Subcutaneous abdominal adipose tissue (tissue), 5 donors: ENCODE measurements at regions not wholly inside any gene's neighbourhood (a gene's known extent, or its start where the extent isn't known, plus 50 kb on each side); places are given as distances from the start of the nearest gene placed in this dataset.

Experiments
- H3K27ac ChIP-seq: one replicate; pipeline ENCODE4 v1.7.0; 2013; ENCODE audit warnings: low read depth, mild to moderate bottlenecking, inconsistent platforms, low read length, moderate library complexity
- H3K27me3 ChIP-seq, 5 donors: one replicate each; pipeline ENCODE4 v1.7.0; 2013; ENCODE audit warnings: low read length in 5 of 5, inconsistent platforms in 1 of 5; ENCODE audit not compliant: control insufficient read depth in 5 of 5, insufficient read depth in 4 of 5
- H3K36me3 ChIP-seq, 5 donors: one replicate each; pipeline ENCODE4 v1.7.0; 2013; ENCODE audit warnings: low read length in 5 of 5; ENCODE audit not compliant: control insufficient read depth in 5 of 5, insufficient read depth in 5 of 5
- H3K4me1 ChIP-seq, 5 donors: one replicate each; pipeline ENCODE4 v1.7.0; 2013; ENCODE audit warnings: low read length in 5 of 5, mild to moderate bottlenecking in 3 of 5, moderate library complexity in 1 of 5; ENCODE audit not compliant: control insufficient read depth in 5 of 5, insufficient read depth in 5 of 5
- H3K4me3 ChIP-seq, 5 donors: one replicate each; pipeline ENCODE4 v1.7.0; 2013; ENCODE audit warnings: low read length in 5 of 5, low read depth in 1 of 5
- H3K9ac ChIP-seq, 5 donors: one replicate each; pipeline ENCODE4 v1.7.0; 2013; ENCODE audit warnings: low read length in 5 of 5, mild to moderate bottlenecking in 4 of 5, moderate library complexity in 3 of 5
- H3K9me3 ChIP-seq, 5 donors: one replicate each; pipeline ENCODE4 v1.7.0; 2013; ENCODE audit warnings: low read length in 5 of 5; ENCODE audit not compliant: control insufficient read depth in 5 of 5
- donor health status: healthy.
- donor health status: healthy.
- donor health status: healthy.
- donor health status: healthy.
- donor health status: healthy.

DNA sequence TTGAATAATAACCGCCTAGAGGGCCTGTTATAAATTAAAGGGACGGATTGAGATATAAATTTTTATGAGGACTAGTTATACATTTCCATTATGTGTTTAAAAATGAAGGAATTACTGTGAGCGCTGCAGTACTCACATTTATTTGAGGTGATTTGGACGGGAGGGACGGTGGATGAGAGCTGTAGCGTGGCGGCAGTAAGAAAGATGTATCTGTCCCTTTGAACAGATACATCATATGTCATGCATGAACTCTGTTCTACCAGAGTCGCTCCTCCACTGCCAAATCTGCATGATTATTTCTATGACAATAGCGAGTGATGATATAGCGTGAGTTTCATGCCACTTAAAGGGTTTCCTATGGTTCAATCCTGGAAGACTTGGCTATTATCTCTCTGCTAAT, 538.8 kb downstream of the MCTP2 start:
- H3K27ac ChIP-seq: no peak overlapping the region
- H3K27me3 ChIP-seq: no peaks in the 10 kb centered on the region
- H3K36me3 ChIP-seq: no peaks in the 10 kb centered on the region
- no peak overlapping the region for H3K4me3 ChIP-seq
- H3K9ac ChIP-seq: no peak overlapping the region
- H3K4me1 ChIP-seq: no peaks in the 10 kb centered on the region
- no peaks in the 10 kb centered on the region for H3K9me3 ChIP-seq

GRCh38 chr15:94777037-94777436, 545.7 kb downstream of the MCTP2 start:
- Histone ChIP-seq H3K4me3 (no peak overlapping the region), H3K9me3 (no peaks in the 10 kb centered on the region), H3K36me3 (no peaks in the 10 kb centered on the region), H3K4me1 (no peaks in the 10 kb centered on the region), H3K9ac (no peak overlapping the region), H3K27ac (no peak overlapping the region), H3K27me3 (no peaks in the 10 kb centered on the region)

GRCh38 chr15:94778840-94779239, 547.5 kb downstream of the MCTP2 start:
- H3K27ac ChIP-seq: no peak overlapping the region
- no peak overlapping the region for H3K9ac ChIP-seq
- no peaks in the 10 kb centered on the region for H3K36me3 ChIP-seq
- no peaks in the 10 kb centered on the region for H3K9me3 ChIP-seq
- H3K4me3 ChIP-seq: no peak overlapping the region
- H3K27me3 ChIP-seq: no peaks in the 10 kb centered on the region
- H3K4me1 ChIP-seq: no peaks in the 10 kb centered on the region

- H3K27ac ChIP-seq: no peak overlapping the region
- no peaks in the 10 kb centered on the region for H3K36me3 ChIP-seq
- H3K27me3 ChIP-seq: no peaks in the 10 kb centered on the region
- no peak overlapping the region for H3K4me3 ChIP-seq
- no peaks in the 10 kb centered on the region for H3K4me1 ChIP-seq
- peaks cover 0 to 3% (median 0%) of the 10 kb centered on the region in 5 donors for H3K9me3 ChIP-seq
- H3K9ac ChIP-seq: no peak overlapping the region
Observed at GRCh38 chr15:94780166-94780565, 548.8 kb downstream of the MCTP2 start.

DNA sequence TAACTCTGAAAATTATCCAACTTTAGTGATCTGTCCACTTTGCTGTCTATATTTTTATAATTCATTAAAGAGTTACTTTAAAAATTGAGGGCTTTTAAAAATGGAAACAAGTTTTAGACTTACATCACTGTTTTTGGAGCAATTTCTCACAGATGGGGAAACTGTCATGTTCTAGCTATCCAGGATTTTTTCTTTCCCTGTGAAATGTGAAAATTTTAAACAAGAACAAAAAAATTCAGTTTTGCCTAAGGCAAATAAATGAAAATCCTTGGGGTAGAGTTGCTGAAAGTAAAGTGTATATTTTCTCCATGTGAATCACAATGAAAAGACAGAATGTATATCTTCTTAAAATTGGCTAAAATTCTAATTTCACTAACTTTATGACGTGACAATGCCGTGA, 553.7 kb downstream of the MCTP2 start:
- Histone ChIP-seq H3K9me3 (peaks cover 0 to 3% (median 0%) of the 10 kb centered on the region in 5 donors), H3K36me3 (no peaks in the 10 kb centered on the region), H3K4me3 (no peak overlapping the region), H3K9ac (no peak overlapping the region), H3K27me3 (no peaks in the 10 kb centered on the region), H3K4me1 (no peaks in the 10 kb centered on the region), H3K27ac (no peak overlapping the region)

GRCh38 chr15:94791008-94791407, 559.6 kb downstream of the MCTP2 start:
- Histone ChIP-seq H3K27ac (no peak overlapping the region), H3K9me3 (no peaks in the 10 kb centered on the region), H3K27me3 (no peaks in the 10 kb centered on the region), H3K4me3 (no peak overlapping the region), H3K36me3 (no peaks in the 10 kb centered on the region), H3K9ac (no peak overlapping the region), H3K4me1 (no peaks in the 10 kb centered on the region)

DNA sequence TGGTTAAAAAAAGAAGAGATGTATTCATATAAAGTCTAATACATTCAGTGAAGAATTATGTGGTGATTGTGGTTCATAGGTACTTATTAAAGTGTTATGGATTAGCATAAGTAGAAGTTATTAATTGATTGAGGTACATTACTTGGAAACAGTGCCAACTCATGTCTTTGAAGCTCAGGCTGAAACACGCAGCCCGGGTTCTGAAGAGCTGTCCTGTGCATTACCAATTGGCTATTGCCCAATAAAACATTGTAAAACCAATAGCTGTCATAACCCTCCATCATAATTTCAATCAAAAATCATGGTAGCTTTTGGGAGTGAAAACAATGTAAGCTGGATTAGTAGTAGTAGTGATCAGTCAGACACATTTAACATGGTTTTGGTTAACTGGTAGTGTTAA, 560.1 kb downstream of the MCTP2 start:
- no peaks in the 10 kb centered on the region for H3K36me3 ChIP-seq
- H3K27ac ChIP-seq: no peak overlapping the region
- no peaks in the 10 kb centered on the region for H3K27me3 ChIP-seq
- H3K9me3 ChIP-seq: no peaks in the 10 kb centered on the region
- no peak overlapping the region for H3K4me3 ChIP-seq
- no peaks in the 10 kb centered on the region for H3K4me1 ChIP-seq
- H3K9ac ChIP-seq: no peak overlapping the region

- no peaks in the 10 kb centered on the region for H3K36me3 ChIP-seq
- peaks cover 0 to 3% (median 0%) of the 10 kb centered on the region in 5 donors for H3K9me3 ChIP-seq
- no peaks in the 10 kb centered on the region for H3K4me1 ChIP-seq
- H3K9ac ChIP-seq: no peak overlapping the region
- H3K27ac ChIP-seq: no peak overlapping the region
- H3K27me3 ChIP-seq: no peaks in the 10 kb centered on the region
- H3K4me3 ChIP-seq: no peak overlapping the region
Observed at GRCh38 chr15:94792196-94792595, 560.8 kb downstream of the MCTP2 start.

- H3K27me3 ChIP-seq: no peaks in the 10 kb centered on the region
- no peak overlapping the region for H3K27ac ChIP-seq
- peaks cover 0 to 4% (median 3%) of the 10 kb centered on the region in 5 donors for H3K9me3 ChIP-seq
- H3K4me1 ChIP-seq: no peaks in the 10 kb centered on the region
- no peak overlapping the region for H3K4me3 ChIP-seq
- H3K9ac ChIP-seq: no peak overlapping the region
- no peaks in the 10 kb centered on the region for H3K36me3 ChIP-seq
Observed at GRCh38 chr15:94793207-94793606, 561.8 kb downstream of the MCTP2 start.

DNA sequence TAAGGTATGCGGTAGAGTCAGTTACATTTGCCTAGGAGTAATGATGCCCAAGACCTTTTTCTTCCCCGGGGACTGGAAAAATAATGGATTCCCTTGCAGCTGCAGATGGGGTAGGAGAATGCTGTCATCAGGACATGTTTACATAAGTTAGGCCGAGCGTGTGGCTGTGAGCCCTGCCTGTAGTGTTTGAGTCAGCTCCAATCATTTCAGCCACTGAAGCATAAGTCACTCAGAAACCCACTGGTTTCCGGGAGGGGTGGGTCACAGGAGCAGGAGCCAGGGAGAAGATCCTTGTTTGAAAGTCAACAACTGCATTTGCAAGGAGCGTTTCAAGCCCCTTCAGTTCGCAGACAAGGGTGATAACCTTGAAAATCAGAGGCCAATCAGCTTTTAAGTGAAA, 562.3 kb downstream of the MCTP2 start:
- no peak overlapping the region for H3K9ac ChIP-seq
- peaks cover 0 to 7% (median 3%) of the 10 kb centered on the region in 5 donors for H3K9me3 ChIP-seq

DNA sequence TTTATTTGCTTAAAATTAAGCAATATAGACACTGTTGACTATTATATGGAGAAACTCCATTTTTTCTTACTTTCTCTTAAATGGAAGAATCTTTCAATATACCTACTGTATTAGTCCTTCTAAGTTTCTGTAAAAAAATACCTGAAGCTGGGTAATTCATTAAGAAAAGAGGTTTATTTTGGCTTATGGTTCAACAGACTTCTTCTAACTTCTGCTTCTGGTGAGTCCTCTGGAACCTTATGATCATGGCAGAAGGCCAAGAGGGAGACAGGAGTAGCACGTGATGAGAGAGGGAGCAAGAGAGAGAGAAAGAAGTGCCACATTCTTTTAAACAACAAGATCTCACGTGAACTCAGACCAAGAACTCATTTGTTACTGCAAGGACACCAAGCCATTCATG, 573.3 kb downstream of the MCTP2 start:
- Histone ChIP-seq H3K4me1 (no peaks in the 10 kb centered on the region), H3K27me3 (no peaks in the 10 kb centered on the region), H3K9me3 (peaks cover 0 to 10% (median 5%) of the 10 kb centered on the region in 5 donors), H3K4me3 (no peak overlapping the region), H3K9ac (no peak overlapping the region), H3K36me3 (no peaks in the 10 kb centered on the region), H3K27ac (no peak overlapping the region)

More for the DNA sequence above, 562.3 kb downstream of the MCTP2 start:
- H3K27ac ChIP-seq: no peak overlapping the region
- H3K4me3 ChIP-seq: no peak overlapping the region
- H3K4me1 ChIP-seq: no peaks in the 10 kb centered on the region
- H3K27me3 ChIP-seq: no peaks in the 10 kb centered on the region
- no peaks in the 10 kb centered on the region for H3K36me3 ChIP-seq
